Mesendoderm (in vitro differentiated cells): ENCODE measurements at regions not wholly inside any gene's neighbourhood (a gene's known extent, or its start where the extent isn't known, plus 50 kb on each side); places are given as distances from the start of the nearest gene placed in this dataset.

ENCODE experiments used
- DNase-seq: peaks from one replicate; pipeline ENCODE4 v3.0.0; 2013
- H2AK5ac ChIP-seq: 2 replicates; pipeline ENCODE4 v1.6.1; 2013; ENCODE audit warnings: low read length, inconsistent platforms
- H2BK120ac ChIP-seq: 2 replicates; pipeline ENCODE4 v1.6.1; 2013; ENCODE audit warnings: low read depth, mild to moderate bottlenecking, low read length, moderate library complexity, mixed read lengths
- H2BK15ac ChIP-seq: replicated peaks from 2 replicates; pipeline ENCODE4 v1.6.1; 2013; ENCODE audit warnings: low read depth, mild to moderate bottlenecking, moderate library complexity
- H2BK5ac ChIP-seq: 2 replicates; pipeline ENCODE4 v1.6.1; 2013; ENCODE audit warnings: low read length, inconsistent platforms
- H3K18ac ChIP-seq: 2 replicates; pipeline ENCODE4 v1.6.1; 2013; ENCODE audit warnings: mild to moderate bottlenecking, low read length, mixed read lengths
- H3K23ac ChIP-seq: one replicate; pipeline ENCODE4 v1.6.1; 2013; ENCODE audit warnings: low read length
- H3K27ac ChIP-seq: 2 replicates; pipeline ENCODE4 v1.5.1; 2013; ENCODE audit warnings: low read depth, mild to moderate bottlenecking, inconsistent platforms, low read length, moderate library complexity
- H3K27me3 ChIP-seq: 2 replicates; pipeline ENCODE4 v1.6.1; 2013; ENCODE audit warnings: low read length, control low read depth, mild to moderate bottlenecking, inconsistent platforms; ENCODE audit not compliant: insufficient read depth, poor library complexity
- H3K36me3 ChIP-seq: 2 replicates; pipeline ENCODE4 v1.6.1; 2013; ENCODE audit warnings: low read length, inconsistent platforms; ENCODE audit not compliant: control insufficient read depth, insufficient read depth
- H3K4ac ChIP-seq: one replicate; pipeline ENCODE4 v1.6.1; 2013; ENCODE audit warnings: low read depth, mild to moderate bottlenecking, low read length, moderate library complexity
- H3K4me1 ChIP-seq: 2 replicates; pipeline ENCODE4 v1.6.1; 2013; ENCODE audit warnings: low read depth, low read length, inconsistent platforms; ENCODE audit not compliant: control insufficient read depth
- H3K4me2 ChIP-seq: 2 replicates; pipeline ENCODE4 v1.6.1; 2013; ENCODE audit warnings: low read length
- H3K4me3 ChIP-seq: 2 replicates; pipeline ENCODE4 v1.5.1; 2013; ENCODE audit warnings: mild to moderate bottlenecking, low read length
- H3K56ac ChIP-seq: one replicate; pipeline ENCODE4 v1.6.1; 2013; ENCODE audit warnings: low read length
- H3K79me1 ChIP-seq: 2 replicates; pipeline ENCODE4 v1.6.1; 2013; ENCODE audit warnings: low read length, inconsistent platforms
- H3K79me2 ChIP-seq: 2 replicates; pipeline ENCODE4 v1.6.1; 2013; ENCODE audit warnings: mild to moderate bottlenecking, low read length; ENCODE audit not compliant: control insufficient read depth, insufficient read depth
- H3K9ac ChIP-seq: 2 replicates; pipeline ENCODE4 v1.6.1; 2013; ENCODE audit warnings: low read length, inconsistent platforms
- H4K5ac ChIP-seq: one replicate; pipeline ENCODE4 v1.6.1; 2013; ENCODE audit warnings: low read length
- H4K8ac ChIP-seq: one replicate; pipeline ENCODE4 v1.6.1; 2013; ENCODE audit warnings: low read depth, mild to moderate bottlenecking, control low read depth, low read length, moderate library complexity
- WGBS: extraction: QIAGEN DNeasy Blood & Tissue Kit; methylation state at CpG from one replicate; pipeline ENCODE4 v1.1.7; 2013; ENCODE audit warnings: low lambda C conversion rate, missing lambda C conversion rate; ENCODE audit not compliant: insufficient coverage; ENCODE audit errors: extremely low coverage; 5-methylcytosine and 5-hydroxymethylcytosine counted together

GRCh38 chr2:48138898-48139297, 175.6 kb upstream of the FOXN2 start:
- no peak overlapping the region for H3K9ac ChIP-seq
- WGBS: no CpG with 5 or more reads among the region's 1 CpG
- no peak overlapping the region for H3K56ac ChIP-seq
- no peak for DNase-seq
- no peak overlapping the region for H3K4me3 ChIP-seq
- H3K79me1 ChIP-seq: no peaks in the 10 kb centered on the region
- no peak overlapping the region for H4K5ac ChIP-seq
- H2BK15ac ChIP-seq: no peak overlapping the region
- H3K4me1 ChIP-seq: no peaks in the 10 kb centered on the region
- no peak overlapping the region for H3K18ac ChIP-seq
- H3K27me3 ChIP-seq: no peaks in the 10 kb centered on the region
- no peak overlapping the region for H2BK5ac ChIP-seq
- H3K79me2 ChIP-seq: no peaks in the 10 kb centered on the region
- H2BK120ac ChIP-seq: no peak overlapping the region
- no peak overlapping the region for H3K4ac ChIP-seq
- H3K36me3 ChIP-seq: no peaks in the 10 kb centered on the region
- H4K8ac ChIP-seq: no peak overlapping the region
- no peak overlapping the region for H3K27ac ChIP-seq
- H3K4me2 ChIP-seq: no peak overlapping the region
- H2AK5ac ChIP-seq: no peak overlapping the region
- no peak overlapping the region for H3K23ac ChIP-seq

GRCh38 chr2:48140586-48140985, 173.9 kb upstream of the FOXN2 start:
- no peak overlapping the region for H4K5ac ChIP-seq
- no peak overlapping the region for H2BK120ac ChIP-seq
- H3K27me3 ChIP-seq: no peaks in the 10 kb centered on the region
- H3K23ac ChIP-seq: no peak overlapping the region
- H3K79me2 ChIP-seq: no peaks in the 10 kb centered on the region
- no peak overlapping the region for H3K27ac ChIP-seq
- H3K79me1 ChIP-seq: no peaks in the 10 kb centered on the region
- no peak overlapping the region for H3K4ac ChIP-seq
- H3K9ac ChIP-seq: no peak overlapping the region
- no peaks in the 10 kb centered on the region for H3K4me1 ChIP-seq
- H3K56ac ChIP-seq: no peak overlapping the region
- no peak overlapping the region for H4K8ac ChIP-seq
- H3K36me3 ChIP-seq: no peaks in the 10 kb centered on the region
- no peak overlapping the region for H2BK5ac ChIP-seq
- DNase-seq: no peak
- no peak overlapping the region for H3K4me3 ChIP-seq
- H2AK5ac ChIP-seq: no peak overlapping the region
- H2BK15ac ChIP-seq: no peak overlapping the region
- no peak overlapping the region for H3K18ac ChIP-seq
- no peak overlapping the region for H3K4me2 ChIP-seq

- no peaks in the 10 kb centered on the region for H3K79me2 ChIP-seq
- H3K4me2 ChIP-seq: no peak overlapping the region
- H3K27me3 ChIP-seq: no peaks in the 10 kb centered on the region
- H3K36me3 ChIP-seq: no peaks in the 10 kb centered on the region
- no peak overlapping the region for H3K4me3 ChIP-seq
- H4K8ac ChIP-seq: no peak overlapping the region
- no peak overlapping the region for H2BK5ac ChIP-seq
- WGBS: no CpG with 5 or more reads among the region's 2 CpGs
- no peak overlapping the region for H3K27ac ChIP-seq
- no peak overlapping the region for H2BK15ac ChIP-seq
- H3K4me1 ChIP-seq: peaks cover 2% of the 10 kb centered on the region
- no peak overlapping the region for H3K56ac ChIP-seq
- DNase-seq: no peak
- no peak overlapping the region for H3K9ac ChIP-seq
- no peak overlapping the region for H3K18ac ChIP-seq
- H3K23ac ChIP-seq: no peak overlapping the region
- no peak overlapping the region for H2BK120ac ChIP-seq
- no peaks in the 10 kb centered on the region for H3K79me1 ChIP-seq
- no peak overlapping the region for H2AK5ac ChIP-seq
- H4K5ac ChIP-seq: no peak overlapping the region
- no peak overlapping the region for H3K4ac ChIP-seq
These were observed 169.7 kb upstream of the FOXN2 start for GRCh38 chr2:48144777-48145176.

- peak overlapping the region; percentile 28 for H3K56ac ChIP-seq
- no peak overlapping the region for H3K4me2 ChIP-seq
- no peak overlapping the region for H2AK5ac ChIP-seq
- no peak overlapping the region for H3K23ac ChIP-seq
- no peak overlapping the region for H2BK15ac ChIP-seq
- H4K5ac ChIP-seq: no peak overlapping the region
- H3K79me2 ChIP-seq: no peaks in the 10 kb centered on the region
- peaks cover 2% of the 10 kb centered on the region for H3K4me1 ChIP-seq
- no peaks in the 10 kb centered on the region for H3K27me3 ChIP-seq
- H3K79me1 ChIP-seq: no peaks in the 10 kb centered on the region
- H3K9ac ChIP-seq: no peak overlapping the region
- no peak overlapping the region for H2BK5ac ChIP-seq
- H4K8ac ChIP-seq: no peak overlapping the region
- no peak overlapping the region for H3K4me3 ChIP-seq
- no peak overlapping the region for H3K18ac ChIP-seq
- H3K27ac ChIP-seq: no peak overlapping the region
- H3K4ac ChIP-seq: no peak overlapping the region
- WGBS: no CpG with 5 or more reads among the region's 6 CpGs
- H2BK120ac ChIP-seq: no peak overlapping the region
- no peaks in the 10 kb centered on the region for H3K36me3 ChIP-seq
- DNase-seq: peak; percentile 76
These were observed 168.5 kb upstream of the FOXN2 start for GRCh38 chr2:48145845-48146452.

GRCh38 chr2:48146552-48146951, 167.9 kb upstream of the FOXN2 start:
- Histone ChIP-seq H3K4ac (no peak overlapping the region), H2AK5ac (no peak overlapping the region), H3K56ac (no peak overlapping the region), H3K27me3 (no peaks in the 10 kb centered on the region), H3K18ac (no peak overlapping the region), H3K4me3 (no peak overlapping the region), H2BK15ac (no peak overlapping the region), H3K9ac (no peak overlapping the region), H3K4me2 (no peak overlapping the region), H3K4me1 (peaks cover 2% of the 10 kb centered on the region), H3K23ac (no peak overlapping the region), H3K79me1 (no peaks in the 10 kb centered on the region), H3K79me2 (no peaks in the 10 kb centered on the region), H3K27ac (no peak overlapping the region), H4K8ac (no peak overlapping the region), H2BK120ac (no peak overlapping the region), H2BK5ac (no peak overlapping the region), H4K5ac (no peak overlapping the region), H3K36me3 (no peaks in the 10 kb centered on the region)
- no peak for DNase-seq
- WGBS: no CpG with 5 or more reads among the region's 6 CpGs

- H3K56ac ChIP-seq: no peak overlapping the region
- H4K8ac ChIP-seq: no peak overlapping the region
- no peak overlapping the region for H2BK5ac ChIP-seq
- no peak overlapping the region for H3K18ac ChIP-seq
- no peak for DNase-seq
- H3K4me1 ChIP-seq: peaks cover 2% of the 10 kb centered on the region
- no peak overlapping the region for H3K27ac ChIP-seq
- H3K9ac ChIP-seq: no peak overlapping the region
- no peaks in the 10 kb centered on the region for H3K79me1 ChIP-seq
- no peak overlapping the region for H2AK5ac ChIP-seq
- no peak overlapping the region for H2BK15ac ChIP-seq
- H3K27me3 ChIP-seq: no peaks in the 10 kb centered on the region
- no peak overlapping the region for H2BK120ac ChIP-seq
- no peak overlapping the region for H3K4ac ChIP-seq
- H3K79me2 ChIP-seq: no peaks in the 10 kb centered on the region
- H3K23ac ChIP-seq: no peak overlapping the region
- H4K5ac ChIP-seq: no peak overlapping the region
- no peak overlapping the region for H3K4me2 ChIP-seq
- no peaks in the 10 kb centered on the region for H3K36me3 ChIP-seq
- H3K4me3 ChIP-seq: no peak overlapping the region
These were observed 166.8 kb upstream of the FOXN2 start for GRCh38 chr2:48147719-48148118.
